Kidney (tissue), 13 donors: ENCODE measurements at regions not wholly inside any gene's neighbourhood (a gene's known extent, or its start where the extent isn't known, plus 50 kb on each side); places are given as distances from the start of the nearest gene placed in this dataset.

ENCODE experiments used
- DNase-seq, 5 donors: peaks; one replicate each; pipeline ENCODE4 v3.0.0-alpha.2; 2013 to 2020
- FAIRE-seq: peaks from 2 replicates; lab custom pipeline; 2012; peaks lifted over from hg19 to GRCh38; lab: Jason Lieb, UNC
- H3K27ac ChIP-seq, 2 donors: one replicate each; pipeline ENCODE4 v1.7.0; 2013; ENCODE audit warnings: low read depth in 2 of 2, low read length in 2 of 2, inconsistent platforms in 1 of 2
- H3K27me3 ChIP-seq: one replicate; pipeline ENCODE4 v1.7.1; 2013; ENCODE audit warnings: low read length, inconsistent platforms; ENCODE audit not compliant: control insufficient read depth, insufficient read depth
- H3K36me3 ChIP-seq, 3 donors: one replicate each; pipeline versions ENCODE4 v1.7.0 to v1.7.1; 2013; ENCODE audit warnings: low read length in 3 of 3, control low read depth in 1 of 3, inconsistent platforms in 1 of 3; ENCODE audit not compliant: insufficient read depth in 3 of 3, control insufficient read depth in 2 of 3
- H3K4me1 ChIP-seq, 3 donors: one replicate each; pipeline versions ENCODE4 v1.7.0 to v1.7.1; 2013; ENCODE audit warnings: low read length in 3 of 3, inconsistent platforms in 1 of 3, low read depth in 1 of 3; ENCODE audit not compliant: control insufficient read depth in 2 of 3, insufficient read depth in 2 of 3
- H3K4me3 ChIP-seq, 3 donors: one replicate each; pipeline versions ENCODE4 v1.7.0 to v1.8.1; 2013; ENCODE audit warnings: low read length in 3 of 3, control low read depth in 1 of 3, inconsistent platforms in 1 of 3
- H3K9ac ChIP-seq, 3 donors: one replicate each; pipeline versions ENCODE4 v1.7.0 to v1.7.1; 2013; ENCODE audit warnings: low read length in 3 of 3, control low read depth in 1 of 3, inconsistent platforms in 1 of 3
- H3K9me3 ChIP-seq, 3 donors: one replicate each; pipeline versions ENCODE4 v1.7.0 to v1.7.1; 2013; ENCODE audit warnings: low read length in 3 of 3, control low read depth in 1 of 3, inconsistent platforms in 1 of 3; ENCODE audit not compliant: control insufficient read depth in 2 of 3, insufficient read depth in 1 of 3
- CTCF ChIP-seq: IDR thresholded peaks from 3 replicates; pipeline ENCODE4 v1.5.1; 2012; ENCODE audit warnings: mild to moderate bottlenecking, moderate library complexity, borderline replicate concordance; ENCODE audit not compliant: insufficient read depth; ENCODE audit errors: extremely low read depth
- intact Hi-C: fragments of 100-400 bp; cut with DNase I; formaldehyde crosslinking; loops from one replicate; pipeline ENCODE4 v1.11.1; 2022
- donor health status: control.
- donor health status: control.
- donor health status: control.
- donor health status: control.
- donor health status: control.
- donor health status: DM: yes; HTN: yes; CAD: no.
- donor health status: Normal renal cell carcinoma (clear cell type).

DNA sequence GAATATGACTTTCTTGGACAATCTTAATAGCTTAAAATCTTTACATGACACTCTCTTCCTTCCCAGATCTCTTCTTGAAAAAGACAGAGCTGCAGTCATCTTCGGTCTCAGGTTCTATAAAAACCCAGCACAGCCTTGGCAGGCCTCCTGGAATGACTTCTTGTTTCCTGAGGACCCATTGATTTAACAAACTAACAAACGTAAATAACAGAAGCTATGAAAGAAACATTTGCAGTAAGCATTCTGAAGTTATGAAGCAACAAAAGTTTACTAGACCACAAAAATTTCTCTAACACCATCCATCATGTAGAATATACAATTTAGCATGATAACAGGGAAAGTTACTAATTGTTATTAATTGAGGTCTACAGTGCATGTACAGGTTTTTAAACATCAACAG is 62.8 kb upstream of the STARD13 start:
- no peak overlapping the region for H3K27ac ChIP-seq
- H3K36me3 ChIP-seq = no peaks in the 10 kb centered on the region
- DNase-seq (peak in 1 of 5 donors; percentile 32), FAIRE-seq (no peak)
- TF ChIP-seq CTCF = no peak
- peak overlapping the region in 1 of 3 donors; percentile 27 for H3K9ac ChIP-seq
- H3K4me3 ChIP-seq = peak overlapping the region in 2 of 3 donors; percentile 18 to 77
- peaks cover 2 to 11% (median 4%) of the 10 kb centered on the region in 3 donors for H3K4me1 ChIP-seq
- intact Hi-C loops = no loop called here
- no peaks in the 10 kb centered on the region for H3K9me3 ChIP-seq
- no peaks in the 10 kb centered on the region for H3K27me3 ChIP-seq

GRCh38 chr13:33349288-33349985 is 63.9 kb upstream of the STARD13 start:
- FAIRE-seq = no peak

GRCh38 chr13:33349986-33350826 is 64.7 kb upstream of the STARD13 start:
- H3K4me1 ChIP-seq = peaks cover 2 to 11% (median 4%) of the 10 kb centered on the region in 3 donors
- no peaks in the 10 kb centered on the region for H3K9me3 ChIP-seq
- peak overlapping the region; percentile 65 to 77 (median 72) for H3K4me3 ChIP-seq
- intact Hi-C loops = no loop called here
- TF ChIP-seq CTCF = no peak
- no peaks in the 10 kb centered on the region for H3K36me3 ChIP-seq
- H3K27ac ChIP-seq = peak overlapping the region; percentile 70 to 74
- FAIRE-seq = no peak
- peak overlapping the region; percentile 49 to 85 (median 52) for H3K9ac ChIP-seq
- DNase-seq = peak; percentile 47 to 82 (median 68)
- H3K27me3 ChIP-seq = no peaks in the 10 kb centered on the region

More at GRCh38 chr13:33349288-33349985, 63.9 kb upstream of the STARD13 start:
- Histone ChIP-seq H3K9ac (peak overlapping the region in 2 of 3 donors; percentile 16 to 85), H3K27me3 (no peaks in the 10 kb centered on the region), H3K27ac (peak overlapping the region; percentile 70 to 74), H3K4me1 (peaks cover 2 to 11% (median 4%) of the 10 kb centered on the region in 3 donors), H3K9me3 (no peaks in the 10 kb centered on the region), H3K4me3 (peak overlapping the region; percentile 28 to 77 (median 42)), H3K36me3 (no peaks in the 10 kb centered on the region)
- peak in 2 of 5 donors; percentile 50 to 87 for DNase-seq
- intact Hi-C loops = no loop called here
- no peak for TF ChIP-seq CTCF
